B cell (primary cell): ENCODE measurements at regions not wholly inside any gene's neighbourhood (a gene's known extent, or its start where the extent isn't known, plus 50 kb on each side); places are given as distances from the start of the nearest gene placed in this dataset.

ENCODE experiments used
- ATAC-seq: fragments of 200-7000 bp; cut with Tn5 transposase; one replicate; pipeline ENCODE4 v1.10.0; 2021; ENCODE audit warnings: low read depth, mild to moderate bottlenecking, moderate number of reproducible peaks, moderate library complexity
- CTCF ChIA-PET: fragments of 350-600 bp; sonication (Branson Sonifier 250); formaldehyde crosslinking; loops from one replicate; lab custom pipeline; 2021; ENCODE audit warnings: antibody characterized with exemption, inconsistent platforms; lab: Charles Lee
- POLR2A ChIA-PET: fragments of 350-600 bp; sonication (Branson Sonifier 250); formaldehyde crosslinking; loops from one replicate; lab custom pipeline; 2021; ENCODE audit warnings: antibody characterized with exemption; lab: Charles Lee
- DNase-seq: peaks from one replicate; pipeline ENCODE4 v3.0.0; 2013
- H2AFZ ChIP-seq: 2 replicates; pipeline ENCODE4 v1.6.1; 2012; ENCODE audit warnings: mild to moderate bottlenecking, low read depth, low read length; ENCODE audit not compliant: insufficient read depth, poor library complexity, severe bottlenecking
- H3K27ac ChIP-seq, 2 donors: 1 replicate in 1 of 2; 2 replicates in 1 of 2; pipeline ENCODE4 v1.5.1; 2012 to 2013; ENCODE audit warnings: low read length in 2 of 2, mild to moderate bottlenecking in 2 of 2, moderate library complexity in 1 of 2
- H3K27me3 ChIP-seq, 4 experiments: fragments of 200-600 bp in 1 of 4; sonication (generic) in 1 of 4; replicated peaks in 1 of 4; 1 replicate in 2 of 4; 2 replicates in 2 of 4; pipeline versions ENCODE4 v1.6.1 to v1.7.0; 2013 to 2016; ENCODE audit warnings: low read length in 3 of 4, mild to moderate bottlenecking in 2 of 4, mixed read lengths in 1 of 4, moderate library complexity in 1 of 4; ENCODE audit not compliant: insufficient read depth in 4 of 4, control insufficient read depth in 3 of 4; ENCODE audit errors: control extremely low read depth in 1 of 4
- H3K36me3 ChIP-seq, 2 experiments: replicated peaks in 1 of 2; 1 replicate in 1 of 2; 2 replicates in 1 of 2; pipeline versions ENCODE4 v1.6.1 to v1.7.1; 2013; ENCODE audit warnings: low read length in 1 of 2; ENCODE audit not compliant: insufficient read depth in 2 of 2, control insufficient read depth in 1 of 2; ENCODE audit errors: control extremely low read depth in 1 of 2, extremely low read depth in 1 of 2
- H3K4me1 ChIP-seq, 2 donors: fragments of 200-600 bp in 1 of 2; sonication (generic) in 1 of 2; 1 replicate in 1 of 2; 2 replicates in 1 of 2; pipeline versions ENCODE4 v1.5.1 to v1.6.1; 2013 to 2017; ENCODE audit warnings: low read length in 2 of 2; ENCODE audit not compliant: control insufficient read depth in 2 of 2, insufficient read depth in 2 of 2
- H3K4me2 ChIP-seq: replicated peaks from 2 replicates; pipeline ENCODE3; 2012; ENCODE audit warnings: mild to moderate bottlenecking, low read depth, low read length; ENCODE audit not compliant: poor library complexity, severe bottlenecking
- H3K4me3 ChIP-seq, 5 experiments: fragments of 200-600 bp in 1 of 5; sonication (generic) in 1 of 5; 1 replicate in 3 of 5; 2 replicates in 2 of 5; pipeline versions ENCODE4 v1.5.1 to v1.7.0; 2011 to 2016; ENCODE audit warnings: low read length in 4 of 5, mild to moderate bottlenecking in 4 of 5, low read depth in 2 of 5, control low read depth in 1 of 5, moderate library complexity in 1 of 5; ENCODE audit not compliant: insufficient read depth in 1 of 5; ENCODE audit errors: control extremely low read depth in 1 of 5, extremely low read depth in 1 of 5
- H3K79me2 ChIP-seq: fragments of 200-600 bp; sonication (generic); one replicate; pipeline ENCODE4 v1.6.0; 2016; ENCODE audit warnings: low read length; ENCODE audit not compliant: control insufficient read depth, insufficient read depth
- H3K9ac ChIP-seq: fragments of 200-600 bp; sonication (generic); 2 replicates; pipeline ENCODE4 v1.6.1; 2017; ENCODE audit warnings: mild to moderate bottlenecking, low read length, moderate library complexity
- H3K9me3 ChIP-seq, 3 donors: one replicate each; pipeline versions ENCODE4 v1.6.1 to v1.7.1; 2013; ENCODE audit warnings: low read length in 2 of 3; ENCODE audit not compliant: control insufficient read depth in 2 of 3, insufficient read depth in 1 of 3; ENCODE audit errors: control extremely low read depth in 1 of 3
- H4K20me1 ChIP-seq: 2 replicates; pipeline ENCODE4 v1.6.0; 2012; ENCODE audit warnings: mild to moderate bottlenecking, low read length; ENCODE audit not compliant: insufficient read depth, control insufficient read depth, poor library complexity, severe bottlenecking
- H3K27ac Mint-ChIP-seq: one replicate; pipeline ENCODE4 v1.8.0; 2021; ENCODE audit warnings: mixed read lengths
- H3K27me3 Mint-ChIP-seq: one replicate; pipeline ENCODE4 v1.8.0; 2021; ENCODE audit warnings: mixed read lengths
- H3K4me1 Mint-ChIP-seq: one replicate; pipeline ENCODE4 v1.8.0; 2021; ENCODE audit warnings: mixed read lengths
- H3K4me3 Mint-ChIP-seq: one replicate; pipeline ENCODE4 v1.8.0; 2021; ENCODE audit warnings: mixed read lengths
- H3K9me3 Mint-ChIP-seq: one replicate; pipeline ENCODE4 v1.8.0; 2022; ENCODE audit warnings: mixed read lengths; ENCODE audit not compliant: insufficient read depth
- CTCF ChIP-seq: fragments of 200-600 bp; IDR thresholded peaks from one replicate; pipeline ENCODE4 v1.8.0; 2022; ENCODE audit warnings: antibody characterized with exemption, mild to moderate bottlenecking
- EZH2 ChIP-seq: IDR thresholded peaks from 2 replicates; pipeline ENCODE4 v1.6.1; 2012; ENCODE audit warnings: borderline replicate concordance, low read depth, mild to moderate bottlenecking, moderate library complexity, low read length; ENCODE audit not compliant: insufficient read depth, poor library complexity, severe bottlenecking
- WGBS: methylation state at CpG from one replicate; pipeline ENCODE4 v1.1.5; 2013; ENCODE audit warnings: missing lambda C conversion rate; ENCODE audit not compliant: insufficient coverage; 5-methylcytosine and 5-hydroxymethylcytosine counted together
- intact Hi-C: fragments of 100-400 bp; cut with micrococcal nuclease; formaldehyde crosslinking; loops from one replicate; pipeline ENCODE4 v1.10.0; 2022

GRCh38 chr13:91228108-91228507 is 119.4 kb upstream of the MIR17HG start:
- no CpG with 5 or more reads among the region's 1 CpG for WGBS
- H3K27me3 ChIP-seq: no peaks in the 10 kb centered on the region
- no peaks in the 10 kb centered on the region for H3K36me3 ChIP-seq
- H3K4me2 ChIP-seq: no peak overlapping the region
- ChIA-PET CTCF (no interaction called here), POLR2A (no interaction called here)
- H3K4me3 ChIP-seq: no peak overlapping the region
- H3K4me1 ChIP-seq: no peaks in the 10 kb centered on the region
- H3K27ac ChIP-seq: no peak overlapping the region
- H2AFZ ChIP-seq: no peak overlapping the region
- no peaks in the 10 kb centered on the region for H4K20me1 ChIP-seq
- H3K9me3 Mint-ChIP-seq: no peaks in the 10 kb centered on the region
- DNase-seq: no peak
- H3K4me1 Mint-ChIP-seq: no peaks in the 10 kb centered on the region
- H3K27ac Mint-ChIP-seq: no peak overlapping the region
- no peaks in the 10 kb centered on the region for H3K79me2 ChIP-seq
- H3K9me3 ChIP-seq: no peaks in the 10 kb centered on the region
- H3K27me3 Mint-ChIP-seq: peaks cover 3% of the 10 kb centered on the region
- TF ChIP-seq EZH2: no peak
- TF ChIP-seq CTCF: no peak
- no peak for ATAC-seq
- intact Hi-C loops: no loop called here
- no peak overlapping the region for H3K9ac ChIP-seq
- H3K4me3 Mint-ChIP-seq: no peak overlapping the region

GRCh38 chr13:91228940-91229339 is 118.5 kb upstream of the MIR17HG start:
- no peak overlapping the region for H3K27ac Mint-ChIP-seq
- H3K27me3 ChIP-seq: no peaks in the 10 kb centered on the region
- no peak for TF ChIP-seq CTCF
- no peak for TF ChIP-seq EZH2
- H3K4me2 ChIP-seq: no peak overlapping the region
- intact Hi-C loops: no loop called here
- H3K36me3 ChIP-seq: no peaks in the 10 kb centered on the region
- ChIA-PET POLR2A (no interaction called here), CTCF (no interaction called here)
- H3K9ac ChIP-seq: no peak overlapping the region
- no peaks in the 10 kb centered on the region for H3K9me3 ChIP-seq
- no peaks in the 10 kb centered on the region for H4K20me1 ChIP-seq
- ATAC-seq (no peak), DNase-seq (no peak)
- H3K79me2 ChIP-seq: no peaks in the 10 kb centered on the region
- H3K4me3 Mint-ChIP-seq: no peak overlapping the region
- no peaks in the 10 kb centered on the region for H3K4me1 Mint-ChIP-seq
- no CpG with 5 or more reads among the region's 1 CpG for WGBS
- H3K27ac ChIP-seq: no peak overlapping the region
- H2AFZ ChIP-seq: no peak overlapping the region
- no peaks in the 10 kb centered on the region for H3K4me1 ChIP-seq
- peaks cover 3% of the 10 kb centered on the region for H3K27me3 Mint-ChIP-seq
- no peaks in the 10 kb centered on the region for H3K9me3 Mint-ChIP-seq
- H3K4me3 ChIP-seq: no peak overlapping the region
